ENCODE measurements at regions not wholly inside any gene's neighbourhood (a gene's known extent, or its start where the extent isn't known, plus 50 kb on each side); places are given as distances from the start of the nearest gene placed in this dataset.

- no peak for TF ChIP-seq CTCF (conservative IDR thresholded peaks at IDR 0.05; ENCODE audit: low read depth in 2 of 2)
- TF ChIP-seq EZH2 (IDR thresholded peaks at IDR 0.05; ENCODE audit: low read depth, unreplicated experiment), result no peak
- no peak for TF ChIP-seq CREB1 (CRISPR knock-in tag; IDR thresholded peaks at IDR 0.05; ENCODE audit: low read depth)
- TF ChIP-seq REST (IDR thresholded peaks at IDR 0.05; ENCODE audit: unreplicated experiment), result no peak
- TF ChIP-seq POLR2AphosphoS5 (IDR thresholded peaks at IDR 0.05; ENCODE audit: low read depth), result no peak
- no peak for TF ChIP-seq EZH2phosphoT487 (IDR thresholded peaks at IDR 0.05; ENCODE audit: unreplicated experiment)
- TF ChIP-seq STAT1 (IDR thresholded peaks at IDR 0.05; ENCODE audit: unreplicated experiment), result no peak
- no peak for TF ChIP-seq JUNB (IDR thresholded peaks at IDR 0.05; ENCODE audit: unreplicated experiment)
- TF ChIP-seq, protein P1, sequence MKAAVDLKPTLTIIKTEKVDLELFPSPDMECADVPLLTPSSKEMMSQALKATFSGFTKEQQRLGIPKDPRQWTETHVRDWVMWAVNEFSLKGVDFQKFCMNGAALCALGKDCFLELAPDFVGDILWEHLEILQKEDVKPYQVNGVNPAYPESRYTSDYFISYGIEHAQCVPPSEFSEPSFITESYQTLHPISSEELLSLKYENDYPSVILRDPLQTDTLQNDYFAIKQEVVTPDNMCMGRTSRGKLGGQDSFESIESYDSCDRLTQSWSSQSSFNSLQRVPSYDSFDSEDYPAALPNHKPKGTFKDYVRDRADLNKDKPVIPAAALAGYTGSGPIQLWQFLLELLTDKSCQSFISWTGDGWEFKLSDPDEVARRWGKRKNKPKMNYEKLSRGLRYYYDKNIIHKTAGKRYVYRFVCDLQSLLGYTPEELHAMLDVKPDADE (IDR thresholded peaks at IDR 0.05), result no peak
- no peak for TF ChIP-seq NANOG (IDR thresholded peaks at IDR 0.05; ENCODE audit: borderline replicate concordance)
- no peak for TF ChIP-seq ZNF331 (CRISPR knock-in tag; IDR thresholded peaks at IDR 0.05; ENCODE audit: low read depth)
- no peak for TF ChIP-seq ZNF114 (CRISPR knock-in tag; IDR thresholded peaks at IDR 0.05)
These were observed 1449.3 kb downstream of the SLITRK1 start for GRCh38 chr13:82432949-82433348.
